LNCaP clone FGC (cell line): ENCODE measurements at regions not wholly inside any gene's neighbourhood (a gene's known extent, or its start where the extent isn't known, plus 50 kb on each side); places are given as distances from the start of the nearest gene placed in this dataset.

Experiments
- DNase-seq: peaks from one replicate; pipeline ENCODE4 v3.0.0-alpha.2; 2011; ENCODE audit warnings: low read depth
- H3K4me3 ChIP-seq: 2 replicates; pipeline ENCODE4 v1.5.1; 2011; ENCODE audit warnings: mild to moderate bottlenecking, low read depth, low read length, control low read depth
- CTCF ChIP-seq: IDR thresholded peaks from 2 replicates; pipeline ENCODE4 v1.5.1; 2012; ENCODE audit warnings: mild to moderate bottlenecking; ENCODE audit not compliant: control insufficient read depth, insufficient read depth; ENCODE audit errors: extremely low read depth

- no peak overlapping the region for H3K4me3 ChIP-seq
- no peak for DNase-seq
- no peak for TF ChIP-seq CTCF
Observed at GRCh38 chr4:29551821-29552220, 1168.3 kb upstream of the PCDH7 start.

- peak; percentile 19 for DNase-seq
- TF ChIP-seq CTCF: no peak
- H3K4me3 ChIP-seq: no peak overlapping the region
Observed at GRCh38 chr4:29553846-29554245, 1166.3 kb upstream of the PCDH7 start.

GRCh38 chr4:29558789-29559188 lies 1161.4 kb upstream of the PCDH7 start:
- no peak for TF ChIP-seq CTCF
- no peak overlapping the region for H3K4me3 ChIP-seq
- DNase-seq: no peak

- no peak for TF ChIP-seq CTCF
- no peak for DNase-seq
- H3K4me3 ChIP-seq: no peak overlapping the region
Observed at GRCh38 chr4:29559286-29559685, 1160.9 kb upstream of the PCDH7 start.

GRCh38 chr4:29560452-29560851 lies 1159.7 kb upstream of the PCDH7 start:
- H3K4me3 ChIP-seq: no peak overlapping the region
- DNase-seq: no peak
- no peak for TF ChIP-seq CTCF

- TF ChIP-seq CTCF: no peak
- DNase-seq: no peak
- H3K4me3 ChIP-seq: no peak overlapping the region
Observed at GRCh38 chr4:29565256-29565655, 1154.9 kb upstream of the PCDH7 start.

GRCh38 chr4:29566371-29566770 lies 1153.8 kb upstream of the PCDH7 start:
- DNase-seq: no peak
- H3K4me3 ChIP-seq: no peak overlapping the region
- no peak for TF ChIP-seq CTCF
